PC-9 (cell line): ENCODE measurements at regions not wholly inside any gene's neighbourhood (a gene's known extent, or its start where the extent isn't known, plus 50 kb on each side); places are given as distances from the start of the nearest gene placed in this dataset.
"Not testable (repeated sequence)": the region's sequence is repeated elsewhere in the genome, so short reads cannot be mapped to it uniquely, and the experiment has no call there.

Experiments used
- BruUV-seq: library from RNA; stranded (reverse); fragments of 400-500 nt; replicated peaks from 2 replicates; lab custom pipeline; 2021; lab: Mats Ljungman, UMichigan
- CTCF ChIA-PET: fragments of 300-600 bp; sonication (Branson Sonifier 250); formaldehyde crosslinking; loops from one replicate; lab custom pipeline; 2022; ENCODE audit warnings: antibody characterized with exemption; lab: Charles Lee
- POLR2A ChIA-PET: fragments of 300-600 bp; sonication (Branson Sonifier 250); formaldehyde crosslinking; loops from one replicate; lab custom pipeline; 2022; ENCODE audit warnings: antibody characterized with exemption; ENCODE audit not compliant: unreplicated experiment; lab: Charles Lee
- DNase-seq, 2 experiments: peaks; one replicate each; pipeline versions ENCODE4 v3.0.0 to v3.0.0-alpha.2; 2015 to 2022; ENCODE audit warnings: mixed read lengths in 1 of 2
- H2AFZ ChIP-seq: fragments of 200-600 bp; sonication (generic); 2 replicates; pipeline ENCODE4 v1.8.1; 2017; ENCODE audit warnings: antibody characterized with exemption
- H3F3A ChIP-seq: fragments of 200-600 bp; sonication (generic); 2 replicates; pipeline ENCODE4 v1.8.1; 2017; ENCODE audit warnings: antibody characterized with exemption, mild to moderate bottlenecking, low read depth; ENCODE audit not compliant: insufficient read depth
- H3K27ac ChIP-seq: fragments of 200-600 bp; sonication (generic); 2 replicates; pipeline ENCODE4 v1.6.1; 2016; ENCODE audit warnings: mixed run types
- H3K27me3 ChIP-seq: fragments of 200-600 bp; sonication (generic); 2 replicates; pipeline ENCODE4 v1.6.1; 2016; ENCODE audit warnings: low read depth, mixed run types; ENCODE audit not compliant: insufficient read depth
- H3K36me3 ChIP-seq: fragments of 200-600 bp; sonication (generic); 2 replicates; pipeline ENCODE4 v1.6.1; 2016; ENCODE audit warnings: low read depth, mixed run types
- H3K4me1 ChIP-seq: fragments of 200-600 bp; sonication (generic); replicated peaks from 2 replicates; pipeline ENCODE4 v1.6.1; 2016; ENCODE audit warnings: mixed run types; ENCODE audit not compliant: insufficient read depth
- H3K4me2 ChIP-seq: fragments of 200-600 bp; sonication (generic); 2 replicates; pipeline ENCODE4 v1.6.1; 2017; ENCODE audit warnings: mixed run types
- H3K4me3 ChIP-seq: fragments of 200-600 bp; sonication (generic); 2 replicates; pipeline ENCODE4 v1.6.1; 2016; ENCODE audit warnings: mixed run types
- H3K79me2 ChIP-seq: fragments of 200-600 bp; sonication (generic); 2 replicates; pipeline ENCODE4 v1.6.1; 2017; ENCODE audit warnings: low read depth, mixed run types
- H3K9me2 ChIP-seq: fragments of 200-600 bp; sonication (generic); 2 replicates; pipeline ENCODE4 v1.8.1; 2017; ENCODE audit warnings: mild to moderate bottlenecking; ENCODE audit not compliant: insufficient read depth
- H3K9me3 ChIP-seq: fragments of 200-600 bp; sonication (generic); 2 replicates; pipeline ENCODE4 v1.8.1; 2016; ENCODE audit warnings: low read depth; ENCODE audit not compliant: insufficient read depth
- H4K20me1 ChIP-seq: fragments of 200-600 bp; sonication (generic); 2 replicates; pipeline ENCODE4 v1.8.1; 2017; ENCODE audit not compliant: insufficient read depth
- EZH2 ChIP-seq: fragments of 200-600 bp; sonication (generic); IDR thresholded peaks from 2 replicates; pipeline ENCODE4 v1.8.0; 2017; ENCODE audit warnings: antibody characterized with exemption, low read depth
- intact Hi-C: fragments of 100-400 bp; cut with micrococcal nuclease; formaldehyde crosslinking; loops from one replicate; pipeline ENCODE4 v1.10.0; 2022; ENCODE audit not compliant: unreplicated experiment
- TF ChIP-seq, protein P1 (sequence below): fragments of 200-600 bp; sonication (generic); conservative IDR thresholded peaks from 2 replicates; pipeline ENCODE4 v1.6.1; 2017; ENCODE audit warnings: mixed run types, antibody characterized with exemption, mild to moderate bottlenecking, moderate library complexity

GRCh38 chr13:26486550-26486949, 70.9 kb upstream of the WASF3 start:
- Histone ChIP-seq H3K79me2 (no peaks in the 10 kb centered on the region), H3K4me1 (no peaks in the 10 kb centered on the region), H2AFZ (no peak overlapping the region), H3K36me3 (no peaks in the 10 kb centered on the region), H3F3A (no peaks in the 10 kb centered on the region), H3K4me2 (no peak overlapping the region), H3K4me3 (no peak overlapping the region), H3K27me3 (peaks cover 5% of the 10 kb centered on the region; the same call in 1 of the 2 replicates), H4K20me1 (no peaks in the 10 kb centered on the region), H3K27ac (no peak overlapping the region), H3K9me2 (no peaks in the 10 kb centered on the region), H3K9me3 (no peaks in the 10 kb centered on the region)
- CTCF ChIA-PET, result no interaction called here
- no TSS peak for BruUV-seq
- POLR2A ChIA-PET, result no interaction called here
- DNase-seq, result no peak
- TF ChIP-seq, protein P1, sequence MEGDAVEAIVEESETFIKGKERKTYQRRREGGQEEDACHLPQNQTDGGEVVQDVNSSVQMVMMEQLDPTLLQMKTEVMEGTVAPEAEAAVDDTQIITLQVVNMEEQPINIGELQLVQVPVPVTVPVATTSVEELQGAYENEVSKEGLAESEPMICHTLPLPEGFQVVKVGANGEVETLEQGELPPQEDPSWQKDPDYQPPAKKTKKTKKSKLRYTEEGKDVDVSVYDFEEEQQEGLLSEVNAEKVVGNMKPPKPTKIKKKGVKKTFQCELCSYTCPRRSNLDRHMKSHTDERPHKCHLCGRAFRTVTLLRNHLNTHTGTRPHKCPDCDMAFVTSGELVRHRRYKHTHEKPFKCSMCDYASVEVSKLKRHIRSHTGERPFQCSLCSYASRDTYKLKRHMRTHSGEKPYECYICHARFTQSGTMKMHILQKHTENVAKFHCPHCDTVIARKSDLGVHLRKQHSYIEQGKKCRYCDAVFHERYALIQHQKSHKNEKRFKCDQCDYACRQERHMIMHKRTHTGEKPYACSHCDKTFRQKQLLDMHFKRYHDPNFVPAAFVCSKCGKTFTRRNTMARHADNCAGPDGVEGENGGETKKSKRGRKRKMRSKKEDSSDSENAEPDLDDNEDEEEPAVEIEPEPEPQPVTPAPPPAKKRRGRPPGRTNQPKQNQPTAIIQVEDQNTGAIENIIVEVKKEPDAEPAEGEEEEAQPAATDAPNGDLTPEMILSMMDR, result no peak
- no peak for TF ChIP-seq EZH2
- intact Hi-C loops, result no loop called here

- Histone ChIP-seq H3K9me2 (no peaks in the 10 kb centered on the region), H3K36me3 (no peaks in the 10 kb centered on the region), H3K4me2 (no peak overlapping the region), H3K27ac (no peak overlapping the region), H2AFZ (no peak overlapping the region), H3F3A (no peaks in the 10 kb centered on the region), H3K27me3 (peaks cover 5% of the 10 kb centered on the region; the same call in 1 of the 2 replicates), H4K20me1 (no peaks in the 10 kb centered on the region), H3K4me3 (no peak overlapping the region), H3K9me3 (no peaks in the 10 kb centered on the region), H3K79me2 (no peaks in the 10 kb centered on the region), H3K4me1 (no peaks in the 10 kb centered on the region)
- no peak for DNase-seq
- POLR2A ChIA-PET, result no interaction called here
- intact Hi-C loops, result no loop called here
- no peak for TF ChIP-seq EZH2
- TF ChIP-seq, protein P1, result no peak
- BruUV-seq, result no TSS peak
- CTCF ChIA-PET, result no interaction called here
Measured at GRCh38 chr13:26487781-26488180, 69.7 kb upstream of the WASF3 start.

GRCh38 chr13:26488236-26489003, 69.1 kb upstream of the WASF3 start:
- H3K9me2 ChIP-seq, result no peaks in the 10 kb centered on the region
- H3K9me3 ChIP-seq, result no peaks in the 10 kb centered on the region
- H3K4me2 ChIP-seq, result no peak overlapping the region
- no peak for DNase-seq
- no peaks in the 10 kb centered on the region for H3K79me2 ChIP-seq
- no peak overlapping the region for H3K4me3 ChIP-seq
- ChIA-PET POLR2A (no interaction called here), CTCF (no interaction called here)
- intact Hi-C loops, result no loop called here
- H2AFZ ChIP-seq, result no peak overlapping the region
- BruUV-seq, result no TSS peak
- peaks cover 5% of the 10 kb centered on the region; the same call in 1 of the 2 replicates for H3K27me3 ChIP-seq
- no peak for TF ChIP-seq EZH2
- TF ChIP-seq, protein P1, result no peak
- H3K4me1 ChIP-seq, result no peaks in the 10 kb centered on the region
- no peaks in the 10 kb centered on the region for H3F3A ChIP-seq
- H3K36me3 ChIP-seq, result no peaks in the 10 kb centered on the region
- no peak overlapping the region for H3K27ac ChIP-seq
- no peaks in the 10 kb centered on the region for H4K20me1 ChIP-seq

DNA sequence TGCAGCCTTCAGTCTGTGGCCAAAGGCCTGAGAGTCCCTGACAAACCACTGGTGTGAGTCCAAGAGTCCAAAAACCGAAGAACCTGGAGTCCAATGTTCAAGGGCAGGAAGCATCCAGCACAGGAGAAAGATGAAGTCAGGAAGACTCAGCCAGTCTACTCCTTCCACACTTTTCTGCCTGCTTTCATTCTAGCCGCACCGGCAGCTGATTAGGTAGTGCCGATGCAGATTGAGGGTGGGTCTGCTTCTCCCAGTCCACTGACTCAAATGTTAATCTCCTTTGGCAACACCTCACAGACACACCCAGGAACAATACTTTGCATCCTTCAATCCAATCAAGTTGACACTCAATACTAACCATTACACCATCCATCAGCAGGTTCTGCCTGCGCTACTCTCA, 65.2 kb upstream of the WASF3 start:
- BruUV-seq, H3K36me3 ChIP-seq, DNase-seq, H3K9me2 ChIP-seq, POLR2A ChIA-PET, H3F3A ChIP-seq, H3K4me3 ChIP-seq, H2AFZ ChIP-seq, H3K4me2 ChIP-seq, H3K9me3 ChIP-seq, H3K27ac ChIP-seq, H4K20me1 ChIP-seq, H3K79me2 ChIP-seq, intact Hi-C loops, CTCF ChIA-PET, H3K27me3 ChIP-seq, H3K4me1 ChIP-seq: not testable (repeated sequence)
